Muscle of leg (tissue), 3 donors: ENCODE measurements at regions not wholly inside any gene's neighbourhood (a gene's known extent, or its start where the extent isn't known, plus 50 kb on each side); places are given as distances from the start of the nearest gene placed in this dataset.
A peak's percentile ranks its signal among the peaks of the same experiment; 100 is the strongest.

Experiments
- DNase-seq: peaks from one replicate; pipeline ENCODE4 v3.0.0; 2013
- H3K27ac ChIP-seq: one replicate; pipeline ENCODE4 v1.5.1; 2013; ENCODE audit warnings: mild to moderate bottlenecking, low read length, control low read depth
- H3K27me3 ChIP-seq: one replicate; pipeline ENCODE4 v1.6.1; 2013; ENCODE audit warnings: low read length; ENCODE audit not compliant: control insufficient read depth, insufficient read depth
- H3K36me3 ChIP-seq: one replicate; pipeline ENCODE4 v1.6.1; 2013; ENCODE audit warnings: low read length; ENCODE audit not compliant: control insufficient read depth, insufficient read depth
- H3K4me1 ChIP-seq: one replicate; pipeline ENCODE4 v1.6.1; 2013; ENCODE audit warnings: low read length; ENCODE audit not compliant: control insufficient read depth, insufficient read depth
- H3K4me3 ChIP-seq: one replicate; pipeline ENCODE4 v1.5.1; 2013; ENCODE audit warnings: low read length, control low read depth
- H3K9me3 ChIP-seq: replicated peaks from 2 replicates; pipeline ENCODE4 v1.6.1; 2013; ENCODE audit warnings: low read depth, low read length; ENCODE audit not compliant: control insufficient read depth
- WGBS: methylation state at CpG from one replicate; pipeline ENCODE4 v1.1.5; 2013; ENCODE audit warnings: missing lambda C conversion rate; ENCODE audit not compliant: insufficient coverage; 5-methylcytosine and 5-hydroxymethylcytosine counted together

DNA sequence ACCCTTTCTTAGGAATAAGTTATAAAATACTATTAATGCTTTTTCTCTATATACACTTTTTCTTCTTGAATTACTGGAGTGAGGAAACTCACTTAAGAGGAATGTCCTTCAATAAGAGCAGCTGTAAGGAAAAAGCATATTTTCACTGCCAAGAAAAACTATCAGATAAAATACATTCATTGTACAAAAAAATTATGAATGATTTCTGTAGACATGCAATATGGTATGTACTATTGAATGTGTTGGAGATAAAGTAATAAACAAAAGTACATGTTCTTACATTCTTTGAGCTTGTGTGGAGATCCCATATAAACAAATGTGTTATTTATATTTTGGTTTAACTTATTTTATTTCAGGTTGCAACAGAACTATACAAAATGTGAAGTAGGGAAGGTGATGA, 241.0 kb upstream of the ZNF717 start:
- H3K9me3 ChIP-seq, result no peaks in the 10 kb centered on the region
- H3K4me1 ChIP-seq, result no peaks in the 10 kb centered on the region
- no peaks in the 10 kb centered on the region for H3K27me3 ChIP-seq
- H3K36me3 ChIP-seq, result no peaks in the 10 kb centered on the region
- DNase-seq, result no peak
- no peak overlapping the region for H3K27ac ChIP-seq
- H3K4me3 ChIP-seq, result no peak overlapping the region

DNA sequence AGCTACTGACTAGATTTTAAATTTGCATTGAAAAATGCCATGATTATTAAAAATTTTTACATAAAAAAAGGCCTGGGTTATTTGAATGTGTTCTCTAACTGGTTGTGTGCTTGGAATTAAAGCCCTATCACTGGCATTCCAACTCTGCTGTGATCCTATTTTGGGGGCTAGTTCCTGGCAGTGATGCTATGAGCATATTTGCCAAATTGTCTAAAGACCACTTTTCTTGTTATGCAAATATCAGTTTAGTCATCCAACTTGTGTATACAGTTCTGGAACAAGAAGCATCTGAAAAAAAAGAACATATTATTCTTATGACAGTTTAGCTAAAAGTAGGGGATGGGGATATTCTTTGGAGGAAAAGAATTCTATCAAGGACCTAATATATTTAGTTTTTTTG, 243.4 kb upstream of the ZNF717 start:
- Histone ChIP-seq H3K27ac (no peak overlapping the region), H3K9me3 (no peaks in the 10 kb centered on the region), H3K27me3 (no peaks in the 10 kb centered on the region), H3K36me3 (no peaks in the 10 kb centered on the region), H3K4me3 (no peak overlapping the region), H3K4me1 (no peaks in the 10 kb centered on the region)
- DNase-seq, result no peak

- 44% methylated on average over 2 of the region's 4 CpGs for WGBS
Measured at GRCh38 chr3:76034649-76035048, 249.3 kb upstream of the ZNF717 start.

GRCh38 chr3:76035117-76035516, 249.8 kb upstream of the ZNF717 start:
- Histone ChIP-seq H3K36me3 (no peaks in the 10 kb centered on the region), H3K27me3 (no peaks in the 10 kb centered on the region), H3K4me3 (no peak overlapping the region), H3K27ac (no peak overlapping the region), H3K9me3 (no peaks in the 10 kb centered on the region), H3K4me1 (no peaks in the 10 kb centered on the region)
- no peak for DNase-seq
- no CpG with 5 or more reads among the region's 2 CpGs for WGBS

More at GRCh38 chr3:76034649-76035048, 249.3 kb upstream of the ZNF717 start:
- no peaks in the 10 kb centered on the region for H3K36me3 ChIP-seq
- no peak overlapping the region for H3K4me3 ChIP-seq
- no peaks in the 10 kb centered on the region for H3K4me1 ChIP-seq
- no peak overlapping the region for H3K27ac ChIP-seq
- H3K27me3 ChIP-seq, result no peaks in the 10 kb centered on the region
- DNase-seq, result no peak
- no peaks in the 10 kb centered on the region for H3K9me3 ChIP-seq

DNA sequence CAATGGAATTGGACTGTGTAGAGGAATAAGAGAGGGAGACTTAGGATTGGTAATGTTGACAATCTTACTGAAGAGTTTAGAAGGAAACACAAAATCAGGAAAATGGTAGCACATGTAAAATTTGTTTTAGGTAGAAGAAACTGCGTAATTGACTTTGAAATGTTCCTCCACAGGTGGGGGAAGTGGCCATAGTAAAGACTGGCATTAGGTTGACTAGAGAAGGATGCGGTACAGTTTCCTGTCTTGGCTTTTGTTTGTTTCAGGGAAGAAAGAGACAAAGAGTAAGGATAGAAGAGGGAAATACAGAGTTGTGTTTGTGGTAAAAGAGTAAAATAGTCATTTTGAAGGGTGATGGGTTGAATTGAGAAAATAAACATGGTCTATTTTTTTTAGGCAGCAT, 253.6 kb upstream of the ZNF717 start:
- Histone ChIP-seq H3K9me3 (no peaks in the 10 kb centered on the region), H3K4me3 (no peak overlapping the region), H3K4me1 (no peaks in the 10 kb centered on the region), H3K27me3 (no peaks in the 10 kb centered on the region), H3K27ac (no peak overlapping the region), H3K36me3 (no peaks in the 10 kb centered on the region)
- DNase-seq, result no peak
- WGBS, result 72% methylated on average over 2 of the region's 2 CpGs

GRCh38 chr3:76039431-76039830, 254.1 kb upstream of the ZNF717 start:
- no peak for DNase-seq
- H3K4me1 ChIP-seq, result no peaks in the 10 kb centered on the region
- H3K36me3 ChIP-seq, result no peaks in the 10 kb centered on the region
- H3K9me3 ChIP-seq, result no peaks in the 10 kb centered on the region
- no peak overlapping the region for H3K4me3 ChIP-seq
- no peaks in the 10 kb centered on the region for H3K27me3 ChIP-seq
- no peak overlapping the region for H3K27ac ChIP-seq

DNA sequence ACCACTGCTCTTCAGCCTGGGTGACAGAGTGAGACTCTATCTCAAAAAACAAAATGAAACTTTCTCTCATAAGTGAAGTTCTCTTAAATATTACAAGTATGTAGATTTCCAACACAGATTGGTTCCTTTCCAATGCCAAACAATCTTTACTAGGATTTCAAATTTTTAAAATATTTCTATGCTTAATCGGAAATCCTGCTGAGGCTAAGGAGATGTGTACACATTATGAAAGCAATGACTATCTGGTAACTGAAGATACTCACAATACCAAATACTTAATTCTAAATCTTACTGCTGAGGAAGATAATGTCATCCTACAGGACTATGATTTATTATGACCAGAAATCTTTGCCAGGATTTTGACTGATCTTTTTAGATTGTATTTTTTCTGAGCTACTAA, 255.6 kb upstream of the ZNF717 start:
- no peak overlapping the region for H3K27ac ChIP-seq
- H3K27me3 ChIP-seq, result no peaks in the 10 kb centered on the region
- no peak for DNase-seq
- no peaks in the 10 kb centered on the region for H3K4me1 ChIP-seq
- H3K4me3 ChIP-seq, result no peak overlapping the region
- no peaks in the 10 kb centered on the region for H3K9me3 ChIP-seq
- no CpG with 5 or more reads among the region's 1 CpG for WGBS
- H3K36me3 ChIP-seq, result no peaks in the 10 kb centered on the region

DNA sequence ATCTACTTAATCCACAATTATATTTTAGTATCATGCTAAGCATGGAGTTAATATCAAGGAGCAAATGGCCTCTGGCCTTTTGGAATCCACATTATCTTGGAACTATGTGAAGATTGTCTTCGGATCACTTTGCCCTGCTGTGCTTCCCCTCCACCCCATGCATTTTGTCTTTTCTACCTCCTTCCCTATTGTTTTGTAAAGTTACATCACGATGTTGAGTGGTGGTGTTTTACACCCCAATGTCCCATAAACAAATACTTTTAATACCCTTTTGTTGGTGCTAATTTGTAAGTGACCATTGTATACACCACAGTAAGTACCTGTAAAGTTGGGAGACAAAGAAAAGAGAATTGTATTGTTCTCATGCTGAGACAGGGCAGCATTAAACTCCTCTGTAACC, 258.4 kb upstream of the ZNF717 start:
- Histone ChIP-seq H3K4me3 (no peak overlapping the region), H3K27ac (no peak overlapping the region), H3K4me1 (no peaks in the 10 kb centered on the region), H3K27me3 (no peaks in the 10 kb centered on the region), H3K36me3 (no peaks in the 10 kb centered on the region), H3K9me3 (no peaks in the 10 kb centered on the region)
- DNase-seq, result no peak
- WGBS, result no CpG with 5 or more reads among the region's 2 CpGs

GRCh38 chr3:76044601-76045600, 259.6 kb upstream of the ZNF717 start:
- no peaks in the 10 kb centered on the region for H3K36me3 ChIP-seq
- H3K27ac ChIP-seq, result no peak overlapping the region
- no peaks in the 10 kb centered on the region for H3K4me1 ChIP-seq
- H3K27me3 ChIP-seq, result no peaks in the 10 kb centered on the region
- 63% methylated on average over 1 of the region's 3 CpGs for WGBS
- no peak overlapping the region for H3K4me3 ChIP-seq
- no peaks in the 10 kb centered on the region for H3K9me3 ChIP-seq
- DNase-seq, result peak; percentile 35

DNA sequence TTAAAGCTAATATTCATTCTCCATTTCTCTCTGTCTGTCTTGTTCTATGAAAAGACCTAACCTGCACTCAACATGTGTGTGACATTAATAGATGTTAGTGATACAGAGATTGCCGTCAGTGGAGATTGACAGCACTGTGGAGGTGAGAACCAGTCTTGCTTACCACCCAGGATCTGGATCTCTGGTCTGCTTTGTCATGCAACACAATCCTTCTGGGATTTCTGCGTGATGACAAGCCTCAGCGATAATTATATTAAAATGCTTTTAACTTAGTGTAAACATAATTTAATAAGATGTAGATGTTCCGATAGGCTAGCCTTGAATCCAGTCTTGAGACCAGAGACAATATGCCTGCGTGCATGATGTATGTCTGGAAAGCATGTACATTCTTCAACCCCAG, 262.0 kb upstream of the ZNF717 start:
- Histone ChIP-seq H3K27me3 (no peaks in the 10 kb centered on the region), H3K4me3 (no peak overlapping the region), H3K27ac (no peak overlapping the region), H3K9me3 (no peaks in the 10 kb centered on the region), H3K36me3 (no peaks in the 10 kb centered on the region), H3K4me1 (no peaks in the 10 kb centered on the region)
- DNase-seq, result no peak
- no CpG with 5 or more reads among the region's 5 CpGs for WGBS

- H3K4me1 ChIP-seq, result no peaks in the 10 kb centered on the region
- WGBS, result 100% methylated on average over 1 of the region's 2 CpGs
Measured at GRCh38 chr3:76049776-76050175, 264.4 kb upstream of the ZNF717 start.

More at GRCh38 chr3:76049776-76050175, 264.4 kb upstream of the ZNF717 start:
- H3K36me3 ChIP-seq, result no peaks in the 10 kb centered on the region
- no peak for DNase-seq
- H3K27me3 ChIP-seq, result no peaks in the 10 kb centered on the region
- H3K9me3 ChIP-seq, result no peaks in the 10 kb centered on the region
- H3K4me3 ChIP-seq, result no peak overlapping the region
- H3K27ac ChIP-seq, result no peak overlapping the region
